Prostate gland (tissue), 2 donors: ENCODE measurements at regions not wholly inside any gene's neighbourhood (a gene's known extent, or its start where the extent isn't known, plus 50 kb on each side); places are given as distances from the start of the nearest gene placed in this dataset.

Source experiments
- POLR2AphosphoS5 ChIP-seq: sonication (generic); formaldehyde crosslinking; IDR thresholded peaks from one replicate; pipeline ENCODE4 v1.6.1; 2017; ENCODE audit warnings: antibody characterized with exemption
- TF ChIP-seq, protein P1 (sequence below), 4 experiments: fragments of 200-600 bp in 2 of 4; fragments of 450-650 bp in 2 of 4; sonication (generic) in 2 of 4; IDR thresholded peaks; 1 replicate in 3 of 4; 2 replicates in 1 of 4; pipeline ENCODE4 v1.5.1; 2016 to 2019; ENCODE audit warnings: antibody characterized with exemption in 4 of 4, mild to moderate bottlenecking in 2 of 4, moderate library complexity in 2 of 4

DNA sequence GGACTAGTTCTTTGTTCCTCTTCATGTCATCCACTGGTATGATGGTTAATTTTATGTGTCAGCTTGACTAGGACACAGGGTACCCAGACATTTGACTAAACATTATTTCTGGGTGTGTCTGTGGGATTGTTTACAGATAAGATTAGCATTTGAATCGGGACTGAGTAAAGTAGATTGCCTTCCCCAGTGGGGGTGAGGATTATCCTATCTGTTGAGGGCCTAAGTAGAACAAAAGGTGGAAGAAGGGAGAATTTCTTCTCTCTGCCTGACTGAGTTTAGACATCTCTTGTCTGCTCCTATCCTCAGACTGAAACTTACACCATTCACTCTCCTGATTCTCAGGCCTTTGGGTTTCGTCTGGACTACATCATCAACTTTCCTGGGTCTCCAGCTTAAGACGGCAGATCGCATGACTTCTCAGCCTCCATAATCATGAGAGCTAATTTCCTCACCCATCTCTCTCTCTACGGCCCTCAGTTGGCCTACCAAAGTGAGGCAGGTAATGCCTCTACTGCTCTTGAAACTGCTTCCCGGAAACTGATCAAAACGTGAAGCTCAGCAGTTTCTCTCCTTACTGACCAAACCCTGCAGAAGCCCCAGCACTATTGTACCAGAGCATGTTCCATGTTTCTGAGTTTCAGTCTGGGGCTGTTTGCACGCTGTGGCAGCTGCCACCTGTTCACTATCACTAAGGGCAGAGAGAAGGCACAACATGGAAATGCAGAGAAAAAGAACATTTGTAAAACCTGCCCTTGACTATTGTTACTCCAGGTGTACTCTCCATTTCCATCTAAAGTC lies 95.4 kb downstream of the NXPE2 start:
- TF ChIP-seq, protein P1, sequence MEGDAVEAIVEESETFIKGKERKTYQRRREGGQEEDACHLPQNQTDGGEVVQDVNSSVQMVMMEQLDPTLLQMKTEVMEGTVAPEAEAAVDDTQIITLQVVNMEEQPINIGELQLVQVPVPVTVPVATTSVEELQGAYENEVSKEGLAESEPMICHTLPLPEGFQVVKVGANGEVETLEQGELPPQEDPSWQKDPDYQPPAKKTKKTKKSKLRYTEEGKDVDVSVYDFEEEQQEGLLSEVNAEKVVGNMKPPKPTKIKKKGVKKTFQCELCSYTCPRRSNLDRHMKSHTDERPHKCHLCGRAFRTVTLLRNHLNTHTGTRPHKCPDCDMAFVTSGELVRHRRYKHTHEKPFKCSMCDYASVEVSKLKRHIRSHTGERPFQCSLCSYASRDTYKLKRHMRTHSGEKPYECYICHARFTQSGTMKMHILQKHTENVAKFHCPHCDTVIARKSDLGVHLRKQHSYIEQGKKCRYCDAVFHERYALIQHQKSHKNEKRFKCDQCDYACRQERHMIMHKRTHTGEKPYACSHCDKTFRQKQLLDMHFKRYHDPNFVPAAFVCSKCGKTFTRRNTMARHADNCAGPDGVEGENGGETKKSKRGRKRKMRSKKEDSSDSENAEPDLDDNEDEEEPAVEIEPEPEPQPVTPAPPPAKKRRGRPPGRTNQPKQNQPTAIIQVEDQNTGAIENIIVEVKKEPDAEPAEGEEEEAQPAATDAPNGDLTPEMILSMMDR (IDR thresholded peaks at IDR 0.05), result no peak
- no peak for TF ChIP-seq POLR2AphosphoS5
